Neural cell (in vitro differentiated cells): ENCODE measurements at regions not wholly inside any gene's neighbourhood (a gene's known extent, or its start where the extent isn't known, plus 50 kb on each side); places are given as distances from the start of the nearest gene placed in this dataset.

Experiments
- H2AFZ ChIP-seq: fragments of 200-600, 300-800 bp; sonication (generic), shearing (Covaris generic); 2 replicates; pipeline ENCODE4 v1.6.0; 2014; ENCODE audit warnings: low read depth, mild to moderate bottlenecking, antibody characterized with exemption, low read length, moderate library complexity
- H3F3A ChIP-seq: fragments of 200-600 bp; shearing (Covaris generic); 2 replicates; pipeline ENCODE4 v1.6.1; 2016; ENCODE audit warnings: mild to moderate bottlenecking, moderate library complexity, mixed read lengths, antibody characterized with exemption, low read length; ENCODE audit not compliant: insufficient read depth, poor library complexity, severe bottlenecking
- H3K27ac ChIP-seq: fragments of 200-600, 300-800 bp; sonication (generic), shearing (Covaris generic); 2 replicates; pipeline ENCODE4 v1.5.1; 2014; ENCODE audit warnings: mild to moderate bottlenecking, low read length, moderate library complexity
- H3K27me3 ChIP-seq: fragments of 300-800, 200-600 bp; sonication (generic), shearing (Covaris generic); 2 replicates; pipeline ENCODE4 v1.6.0; 2014; ENCODE audit warnings: mild to moderate bottlenecking, low read depth, low read length, moderate library complexity; ENCODE audit not compliant: insufficient read depth
- H3K36me3 ChIP-seq: fragments of 300-800, 200-600 bp; sonication (generic), shearing (Covaris generic); 2 replicates; pipeline ENCODE4 v1.5.1; 2014; ENCODE audit warnings: mild to moderate bottlenecking, antibody characterized with exemption, low read length, moderate library complexity; ENCODE audit not compliant: insufficient read depth
- H3K4me2 ChIP-seq: fragments of 300-800, 200-600 bp; sonication (generic), shearing (Covaris generic); 2 replicates; pipeline ENCODE4 v1.6.0; 2014; ENCODE audit warnings: mild to moderate bottlenecking, low read length
- H3K4me3 ChIP-seq: fragments of 300-800, 200-600 bp; sonication (generic), shearing (Covaris generic); 2 replicates; pipeline ENCODE4 v1.5.1; 2014; ENCODE audit warnings: mild to moderate bottlenecking, low read length, moderate library complexity
- H3K79me2 ChIP-seq: fragments of 200-600 bp; shearing (Covaris generic); replicated peaks from 2 replicates; pipeline ENCODE4 v1.6.0; 2014; ENCODE audit warnings: mild to moderate bottlenecking, low read length, moderate library complexity; ENCODE audit not compliant: insufficient read depth
- H3K9ac ChIP-seq: fragments of 300-800, 200-600 bp; sonication (generic), shearing (Covaris generic); 2 replicates; pipeline ENCODE4 v1.6.1; 2016; ENCODE audit warnings: mild to moderate bottlenecking, low read length, mixed read lengths
- H3K9me2 ChIP-seq: fragments of 200-600 bp; shearing (Covaris generic); 2 replicates; pipeline ENCODE4 v1.6.1; 2016; ENCODE audit warnings: mild to moderate bottlenecking, low read length, mixed read lengths; ENCODE audit not compliant: insufficient read depth
- H3K9me3 ChIP-seq: fragments of 200-600, 300-800 bp; sonication (generic), shearing (Covaris generic); 2 replicates; pipeline ENCODE4 v1.6.1; 2016; ENCODE audit warnings: mild to moderate bottlenecking, mixed run types, low read length, moderate library complexity, mixed read lengths
- H4K20me1 ChIP-seq: fragments of 200-600 bp; shearing (Covaris generic); 2 replicates; pipeline ENCODE4 v1.6.1; 2016; ENCODE audit warnings: mild to moderate bottlenecking, mixed run types; ENCODE audit not compliant: insufficient read depth
- EP300 ChIP-seq: fragments of 450-650 bp; conservative IDR thresholded peaks from 2 replicates; pipeline ENCODE4 v1.6.1; 2014; ENCODE audit warnings: antibody characterized with exemption, mild to moderate bottlenecking, moderate library complexity; ENCODE audit not compliant: poor library complexity, severe bottlenecking
- EZH2 ChIP-seq: fragments of 200-600, 300-800 bp; shearing (Covaris generic), sonication (generic); IDR thresholded peaks from 2 replicates; pipeline ENCODE4 v1.6.1; 2014; ENCODE audit warnings: antibody characterized with exemption, low read length, borderline replicate concordance, mild to moderate bottlenecking; ENCODE audit not compliant: insufficient read depth, poor library complexity, severe bottlenecking
- MXI1 ChIP-seq: fragments of 450-650 bp; conservative IDR thresholded peaks from 2 replicates; pipeline ENCODE4 v1.6.1; 2014; ENCODE audit warnings: antibody characterized with exemption, mild to moderate bottlenecking; ENCODE audit not compliant: poor library complexity, severe bottlenecking
- POLR2AphosphoS5 ChIP-seq: IDR thresholded peaks from 2 replicates; pipeline ENCODE4 v1.6.1; 2012
- RAD21 ChIP-seq: fragments of 450-650 bp; conservative IDR thresholded peaks from 2 replicates; pipeline ENCODE4 v1.6.1; 2014; ENCODE audit warnings: antibody characterized with exemption, mild to moderate bottlenecking, moderate library complexity
- SMC3 ChIP-seq: fragments of 450-650 bp; conservative IDR thresholded peaks from 2 replicates; pipeline ENCODE4 v1.6.1; 2014; ENCODE audit warnings: antibody characterized with exemption, mild to moderate bottlenecking, moderate library complexity; ENCODE audit not compliant: poor library complexity
- TAF1 ChIP-seq: IDR thresholded peaks from 2 replicates; pipeline ENCODE4 v1.6.1; 2012; ENCODE audit warnings: low read depth
- TF ChIP-seq, protein P1 (sequence below): fragments of 450-650 bp; IDR thresholded peaks from 2 replicates; pipeline ENCODE4 v1.5.1; 2014; ENCODE audit warnings: antibody characterized with exemption, mild to moderate bottlenecking, moderate library complexity; ENCODE audit not compliant: poor library complexity, severe bottlenecking
- TF ChIP-seq, protein P2 (sequence below): IDR thresholded peaks from 2 replicates; pipeline ENCODE4 v1.6.1; 2012; ENCODE audit warnings: borderline replicate concordance

DNA sequence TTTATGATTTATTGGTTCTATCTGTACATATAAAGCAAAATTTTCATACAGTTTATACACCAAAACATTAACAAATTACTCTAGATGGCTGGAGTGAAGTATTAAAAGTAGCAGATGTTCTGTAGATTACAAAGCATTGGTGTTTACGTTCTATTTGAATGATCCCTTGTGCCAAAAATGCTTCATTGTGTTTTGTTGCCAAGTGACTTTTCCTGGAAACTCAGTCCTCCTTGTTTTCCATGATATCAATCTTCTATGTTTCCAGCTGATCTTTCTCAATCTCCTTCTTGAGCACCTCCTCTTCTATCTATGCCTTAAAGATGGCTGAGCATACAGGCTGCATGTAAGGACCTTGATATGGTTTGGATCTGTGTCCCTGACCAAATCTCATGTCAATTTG is 263.6 kb upstream of the CTSO start:
- Histone ChIP-seq H3K9me3 (peaks cover 10% of the 10 kb centered on the region), H3K27ac (no peak overlapping the region), H3K79me2 (no peaks in the 10 kb centered on the region), H3F3A (no peaks in the 10 kb centered on the region), H3K4me3 (no peak overlapping the region), H3K36me3 (no peaks in the 10 kb centered on the region), H3K9me2 (no peaks in the 10 kb centered on the region), H3K27me3 (no peaks in the 10 kb centered on the region), H2AFZ (no peak overlapping the region), H3K9ac (no peak overlapping the region), H4K20me1 (no peaks in the 10 kb centered on the region), H3K4me2 (no peak overlapping the region)
- TF ChIP-seq, protein P1, sequence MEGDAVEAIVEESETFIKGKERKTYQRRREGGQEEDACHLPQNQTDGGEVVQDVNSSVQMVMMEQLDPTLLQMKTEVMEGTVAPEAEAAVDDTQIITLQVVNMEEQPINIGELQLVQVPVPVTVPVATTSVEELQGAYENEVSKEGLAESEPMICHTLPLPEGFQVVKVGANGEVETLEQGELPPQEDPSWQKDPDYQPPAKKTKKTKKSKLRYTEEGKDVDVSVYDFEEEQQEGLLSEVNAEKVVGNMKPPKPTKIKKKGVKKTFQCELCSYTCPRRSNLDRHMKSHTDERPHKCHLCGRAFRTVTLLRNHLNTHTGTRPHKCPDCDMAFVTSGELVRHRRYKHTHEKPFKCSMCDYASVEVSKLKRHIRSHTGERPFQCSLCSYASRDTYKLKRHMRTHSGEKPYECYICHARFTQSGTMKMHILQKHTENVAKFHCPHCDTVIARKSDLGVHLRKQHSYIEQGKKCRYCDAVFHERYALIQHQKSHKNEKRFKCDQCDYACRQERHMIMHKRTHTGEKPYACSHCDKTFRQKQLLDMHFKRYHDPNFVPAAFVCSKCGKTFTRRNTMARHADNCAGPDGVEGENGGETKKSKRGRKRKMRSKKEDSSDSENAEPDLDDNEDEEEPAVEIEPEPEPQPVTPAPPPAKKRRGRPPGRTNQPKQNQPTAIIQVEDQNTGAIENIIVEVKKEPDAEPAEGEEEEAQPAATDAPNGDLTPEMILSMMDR = no peak
- no peak for TF ChIP-seq SMC3
- no peak for TF ChIP-seq POLR2AphosphoS5
- TF ChIP-seq EP300 = no peak
- no peak for TF ChIP-seq EZH2
- TF ChIP-seq RAD21 = no peak
- TF ChIP-seq, protein P2, sequence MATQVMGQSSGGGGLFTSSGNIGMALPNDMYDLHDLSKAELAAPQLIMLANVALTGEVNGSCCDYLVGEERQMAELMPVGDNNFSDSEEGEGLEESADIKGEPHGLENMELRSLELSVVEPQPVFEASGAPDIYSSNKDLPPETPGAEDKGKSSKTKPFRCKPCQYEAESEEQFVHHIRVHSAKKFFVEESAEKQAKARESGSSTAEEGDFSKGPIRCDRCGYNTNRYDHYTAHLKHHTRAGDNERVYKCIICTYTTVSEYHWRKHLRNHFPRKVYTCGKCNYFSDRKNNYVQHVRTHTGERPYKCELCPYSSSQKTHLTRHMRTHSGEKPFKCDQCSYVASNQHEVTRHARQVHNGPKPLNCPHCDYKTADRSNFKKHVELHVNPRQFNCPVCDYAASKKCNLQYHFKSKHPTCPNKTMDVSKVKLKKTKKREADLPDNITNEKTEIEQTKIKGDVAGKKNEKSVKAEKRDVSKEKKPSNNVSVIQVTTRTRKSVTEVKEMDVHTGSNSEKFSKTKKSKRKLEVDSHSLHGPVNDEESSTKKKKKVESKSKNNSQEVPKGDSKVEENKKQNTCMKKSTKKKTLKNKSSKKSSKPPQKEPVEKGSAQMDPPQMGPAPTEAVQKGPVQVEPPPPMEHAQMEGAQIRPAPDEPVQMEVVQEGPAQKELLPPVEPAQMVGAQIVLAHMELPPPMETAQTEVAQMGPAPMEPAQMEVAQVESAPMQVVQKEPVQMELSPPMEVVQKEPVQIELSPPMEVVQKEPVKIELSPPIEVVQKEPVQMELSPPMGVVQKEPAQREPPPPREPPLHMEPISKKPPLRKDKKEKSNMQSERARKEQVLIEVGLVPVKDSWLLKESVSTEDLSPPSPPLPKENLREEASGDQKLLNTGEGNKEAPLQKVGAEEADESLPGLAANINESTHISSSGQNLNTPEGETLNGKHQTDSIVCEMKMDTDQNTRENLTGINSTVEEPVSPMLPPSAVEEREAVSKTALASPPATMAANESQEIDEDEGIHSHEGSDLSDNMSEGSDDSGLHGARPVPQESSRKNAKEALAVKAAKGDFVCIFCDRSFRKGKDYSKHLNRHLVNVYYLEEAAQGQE = no peak
- TF ChIP-seq MXI1 = no peak
- TF ChIP-seq TAF1 = no peak

DNA sequence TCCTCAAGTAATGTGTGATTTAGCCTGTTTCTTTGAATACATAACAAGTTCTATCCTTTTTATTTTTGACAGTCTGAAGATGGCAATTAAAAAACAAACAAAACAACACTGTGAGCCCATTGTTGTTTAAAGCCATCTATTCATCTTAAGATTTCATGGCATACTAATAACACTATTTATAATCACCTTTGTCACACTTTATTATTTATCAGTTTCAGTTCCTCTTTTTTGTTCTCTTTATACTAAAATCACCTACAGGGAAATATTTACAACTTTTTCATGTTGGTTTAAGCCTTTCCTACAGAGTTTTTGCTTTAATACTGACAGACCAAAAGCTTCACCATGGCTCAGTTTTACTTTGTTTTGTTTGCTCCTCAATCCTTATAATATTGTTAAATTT is 247.4 kb upstream of the CTSO start:
- H3K27ac ChIP-seq = no peak overlapping the region
- no peak overlapping the region for H3K4me2 ChIP-seq
- no peak overlapping the region for H3K9ac ChIP-seq
- TF ChIP-seq, protein P2 = no peak
- TF ChIP-seq POLR2AphosphoS5 (no peak), SMC3 (no peak), TAF1 (no peak), RAD21 (no peak), EP300 (no peak), MXI1 (no peak), EZH2 (no peak)
- TF ChIP-seq, protein P1 = no peak
- no peaks in the 10 kb centered on the region for H4K20me1 ChIP-seq
- no peaks in the 10 kb centered on the region for H3F3A ChIP-seq
- no peaks in the 10 kb centered on the region for H3K9me2 ChIP-seq
- no peaks in the 10 kb centered on the region for H3K36me3 ChIP-seq
- H2AFZ ChIP-seq = no peak overlapping the region
- no peaks in the 10 kb centered on the region for H3K27me3 ChIP-seq
- no peaks in the 10 kb centered on the region for H3K9me3 ChIP-seq
- H3K4me3 ChIP-seq = no peak overlapping the region
- H3K79me2 ChIP-seq = no peaks in the 10 kb centered on the region
